GM18507 (cell line): ENCODE measurements at regions not wholly inside any gene's neighbourhood (a gene's known extent, or its start where the extent isn't known, plus 50 kb on each side); places are given as distances from the start of the nearest gene placed in this dataset.
"Not testable (repeated sequence)": the region's sequence is repeated elsewhere in the genome, so short reads cannot be mapped to it uniquely, and the experiment has no call there.

Experiments
- DNase-seq: peaks from one replicate; pipeline ENCODE4 v3.0.0; 2011; ENCODE audit warnings: low read depth; ENCODE audit not compliant: insufficient read length; ENCODE audit errors: extremely low spot score
- FAIRE-seq: peaks from 2 replicates; lab custom pipeline; 2011; peaks lifted over from hg19 to GRCh38; lab: Jason Lieb, UNC

DNA sequence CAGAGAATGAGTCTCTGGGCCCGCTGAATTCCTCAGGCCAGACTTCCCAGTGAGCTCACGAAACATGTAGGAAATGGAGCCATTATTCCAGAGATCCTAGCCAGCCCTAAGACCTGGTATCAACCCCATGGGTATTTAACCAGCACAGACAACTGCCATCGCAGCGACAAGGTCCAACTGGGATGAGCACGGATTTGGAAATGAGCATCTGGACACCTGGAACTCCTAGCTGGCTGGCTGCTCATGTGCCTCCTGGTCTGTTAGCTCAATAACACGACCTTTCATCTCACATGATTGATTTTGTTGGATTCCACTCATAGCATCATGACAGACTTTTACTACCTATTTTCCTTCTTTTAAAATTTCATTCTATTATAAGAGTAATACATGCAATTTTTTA is 51.0 kb downstream of the POU3F3 start:
- no peak for DNase-seq
- FAIRE-seq = no peak

DNA sequence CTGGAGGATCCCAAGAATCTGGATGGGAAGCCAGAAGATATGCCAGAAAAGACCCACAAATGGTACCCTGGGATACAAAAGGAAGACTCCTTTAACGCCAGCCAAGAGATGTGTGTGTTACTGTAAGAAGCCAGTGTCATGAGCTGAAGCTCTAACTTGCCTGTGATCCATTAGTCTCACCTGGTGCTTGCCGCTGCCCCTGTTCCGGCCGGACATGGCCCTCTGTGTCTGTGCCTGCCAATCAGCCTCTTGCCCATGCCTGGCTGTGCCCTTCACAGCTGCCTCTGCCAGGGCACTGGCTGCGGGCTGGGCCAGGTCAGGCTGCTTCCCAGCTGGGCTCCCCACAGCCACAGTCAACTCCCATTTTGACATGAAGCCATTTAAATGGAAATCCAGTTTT is 55.4 kb downstream of the POU3F3 start:
- no peak for FAIRE-seq
- DNase-seq = no peak

DNA sequence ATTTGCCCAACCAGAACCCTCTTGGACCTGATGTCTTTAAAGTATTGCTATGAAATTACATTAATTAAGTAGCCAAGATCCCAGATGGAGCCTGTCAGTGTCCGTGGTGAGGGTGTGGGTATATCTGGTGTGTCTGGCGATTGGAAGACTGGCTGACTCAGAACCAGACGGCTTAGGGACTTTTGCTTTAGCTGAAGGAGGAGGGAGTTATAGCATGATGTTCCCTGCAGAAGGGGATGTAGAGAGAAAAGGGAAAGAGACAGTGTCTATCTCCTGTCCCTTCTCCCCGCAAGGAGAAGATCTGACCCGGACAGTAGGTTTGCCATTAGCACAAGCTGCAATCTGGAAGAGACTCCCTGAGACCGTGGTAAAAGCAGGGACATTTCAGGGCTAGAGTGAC is 60.6 kb downstream of the POU3F3 start:
- FAIRE-seq = no peak

DNA sequence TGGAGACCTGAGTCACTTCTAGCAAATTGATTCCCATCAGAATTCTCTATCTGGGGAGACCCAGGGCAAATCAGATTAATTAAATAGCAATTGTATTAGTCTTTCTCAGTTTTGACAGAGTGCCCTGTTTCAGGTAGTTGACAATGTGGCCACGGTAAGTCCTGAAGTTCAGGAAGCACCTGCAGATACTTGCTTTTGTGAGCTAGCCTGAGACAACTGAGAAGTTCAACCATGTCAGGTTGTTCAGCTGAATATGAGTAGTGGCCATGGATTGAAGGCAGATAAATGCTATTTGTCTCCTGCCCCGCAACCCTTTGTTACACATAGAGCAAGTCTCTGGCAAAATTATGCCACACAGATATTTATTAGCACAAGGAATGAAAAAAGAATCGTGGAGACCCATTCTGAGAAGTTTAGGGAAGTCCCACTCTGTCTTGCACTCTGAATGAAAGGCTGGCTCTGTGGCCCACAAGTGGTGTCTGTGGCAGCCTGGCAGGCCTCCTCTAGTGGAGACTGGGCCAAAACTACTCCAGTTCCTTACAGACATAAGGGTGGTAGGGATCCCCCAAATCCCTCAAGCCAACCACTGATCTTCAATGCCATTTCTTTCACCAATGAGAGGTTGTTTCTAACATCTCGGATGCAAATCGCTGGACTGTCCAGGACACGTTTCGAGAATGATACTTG is 61.3 kb downstream of the POU3F3 start:
- no peak for DNase-seq
- no peak for FAIRE-seq

More for the DNA sequence above, 60.6 kb downstream of the POU3F3 start:
- no peak for DNase-seq

DNA sequence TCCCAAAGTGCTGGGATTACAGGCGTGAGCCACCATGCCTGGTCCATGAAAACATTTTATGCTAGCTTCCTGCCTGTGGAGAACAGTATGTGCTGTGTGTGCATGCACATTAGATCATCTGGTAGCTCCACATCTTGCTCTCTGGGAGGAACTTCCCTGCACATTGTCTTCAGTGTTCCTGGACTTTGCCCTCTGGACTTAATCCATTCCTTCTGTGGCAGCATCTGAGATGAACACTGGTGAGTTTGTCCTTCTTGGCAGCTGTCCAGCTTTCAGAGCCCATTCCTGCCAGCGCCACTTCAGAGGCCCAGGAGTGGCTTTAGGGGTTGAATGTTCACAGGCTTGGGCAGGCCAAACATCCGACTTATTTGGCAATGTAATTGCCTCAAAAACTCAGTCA is 65.2 kb downstream of the POU3F3 start:
- no peak for FAIRE-seq
- no peak for DNase-seq

DNA sequence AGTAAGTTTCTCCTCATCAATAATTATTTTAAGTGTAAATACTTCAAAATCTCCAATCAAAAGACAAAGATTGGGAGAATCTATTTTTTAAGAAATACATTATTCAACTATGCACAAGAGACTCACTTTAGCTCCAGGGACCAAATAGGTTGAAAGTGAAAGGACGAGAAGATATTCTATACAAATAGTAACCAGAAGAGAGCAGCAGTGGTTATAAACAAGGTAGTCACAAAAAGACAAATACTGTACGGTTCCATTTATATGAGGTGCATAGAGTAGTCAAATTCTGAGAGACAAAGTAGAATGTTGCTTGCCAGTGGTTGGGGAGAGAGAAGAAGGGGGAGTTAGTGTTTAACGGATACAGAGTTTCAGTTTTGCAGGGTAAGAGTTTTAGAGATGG is 69.8 kb downstream of the POU3F3 start:
- FAIRE-seq (peak; percentile 31), DNase-seq (no peak)

DNA sequence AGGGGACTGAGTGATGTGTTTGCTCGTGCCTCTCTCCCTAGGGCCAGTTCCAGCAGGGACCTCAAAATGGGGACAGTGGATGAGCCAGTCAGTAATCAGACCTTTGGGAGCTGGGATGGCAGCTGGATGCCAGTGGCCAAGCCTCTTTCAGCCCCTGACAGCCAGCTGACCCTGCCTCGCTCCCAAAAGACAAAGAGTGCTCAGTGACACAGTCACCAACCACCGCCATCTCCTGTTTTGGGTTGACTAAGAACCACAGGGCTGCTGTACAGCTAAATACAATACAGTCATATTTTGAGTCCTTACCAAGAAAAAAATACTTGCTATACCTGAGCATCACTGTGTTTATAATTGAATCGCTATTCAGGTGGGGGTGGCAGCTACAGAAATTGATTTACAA is 75.7 kb downstream of the POU3F3 start:
- no peak for DNase-seq
- no peak for FAIRE-seq

DNA sequence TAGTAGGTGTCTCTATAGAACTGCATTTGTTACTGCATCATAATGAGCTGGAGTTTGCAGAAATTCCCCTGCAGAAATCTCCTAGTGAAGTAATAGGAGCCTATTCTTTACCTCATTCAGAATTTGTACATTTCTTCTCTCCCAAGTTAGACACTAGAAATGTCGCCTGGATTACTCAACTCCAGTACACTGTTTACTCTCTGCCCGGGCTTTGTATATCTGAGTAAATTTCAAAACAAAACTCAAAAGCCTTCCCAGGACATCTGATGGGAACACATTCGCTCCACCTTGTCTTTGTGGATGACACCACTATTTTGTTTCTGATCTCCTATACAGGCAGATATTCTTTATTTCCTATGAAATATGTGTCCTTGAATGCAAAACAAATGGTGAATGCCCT is 76.8 kb downstream of the POU3F3 start:
- no peak for DNase-seq
- no peak for FAIRE-seq

DNA sequence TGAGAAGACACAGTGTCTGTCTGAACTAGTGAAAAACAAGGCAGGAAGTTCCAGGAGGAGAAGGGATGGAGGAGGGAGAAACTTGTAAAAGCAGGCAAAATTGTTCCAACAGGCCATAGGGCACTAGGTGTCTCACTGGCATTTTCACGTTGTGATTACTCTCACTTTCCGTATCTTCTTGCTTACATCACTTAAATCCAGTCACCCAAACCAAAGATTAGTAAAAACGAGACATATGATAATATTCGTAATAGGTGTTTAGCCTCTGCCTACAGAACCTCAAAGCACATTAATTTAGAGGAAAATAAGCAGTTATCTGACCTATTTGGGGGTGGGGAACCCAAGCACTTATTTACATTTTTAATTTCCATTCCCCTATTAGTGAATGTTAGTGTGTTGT is 78.3 kb downstream of the POU3F3 start:
- DNase-seq (no peak), FAIRE-seq (peak; percentile 15)

DNA sequence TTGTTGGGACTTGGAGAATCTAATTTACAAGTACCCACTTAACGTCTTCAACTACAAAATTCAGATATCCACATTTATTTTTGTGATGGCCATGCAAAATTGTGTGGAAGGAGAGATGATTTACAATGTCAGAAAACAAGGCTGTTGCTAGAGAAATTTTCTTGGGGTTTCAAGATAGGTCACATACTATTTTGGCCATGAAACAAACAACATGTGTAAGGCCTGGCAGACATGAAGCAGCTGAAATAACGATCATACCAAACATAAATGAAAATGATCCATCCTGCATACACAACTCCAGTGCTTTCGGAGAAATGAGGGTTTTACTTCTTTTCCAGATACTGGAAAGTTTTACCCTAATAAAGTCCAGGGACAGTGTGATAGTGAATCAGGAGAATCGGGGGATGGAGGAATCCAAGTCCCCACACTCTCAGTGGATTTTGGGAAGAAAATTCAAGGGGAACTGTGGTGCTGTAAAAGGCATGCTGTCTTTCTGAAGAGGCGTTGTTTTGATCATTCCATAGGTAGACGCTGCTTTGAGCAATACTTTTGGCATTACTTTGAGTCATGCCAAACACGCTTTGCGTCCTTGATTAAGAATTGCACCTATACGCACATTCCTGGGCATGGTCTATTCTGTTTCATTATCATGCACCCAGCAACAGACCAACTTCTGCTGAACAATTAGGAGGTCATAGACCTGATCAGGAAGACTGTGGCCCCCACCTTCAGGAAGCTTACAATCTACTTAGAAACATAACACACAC is 79.4 kb downstream of the POU3F3 start:
- FAIRE-seq = no peak
- DNase-seq = no peak

DNA sequence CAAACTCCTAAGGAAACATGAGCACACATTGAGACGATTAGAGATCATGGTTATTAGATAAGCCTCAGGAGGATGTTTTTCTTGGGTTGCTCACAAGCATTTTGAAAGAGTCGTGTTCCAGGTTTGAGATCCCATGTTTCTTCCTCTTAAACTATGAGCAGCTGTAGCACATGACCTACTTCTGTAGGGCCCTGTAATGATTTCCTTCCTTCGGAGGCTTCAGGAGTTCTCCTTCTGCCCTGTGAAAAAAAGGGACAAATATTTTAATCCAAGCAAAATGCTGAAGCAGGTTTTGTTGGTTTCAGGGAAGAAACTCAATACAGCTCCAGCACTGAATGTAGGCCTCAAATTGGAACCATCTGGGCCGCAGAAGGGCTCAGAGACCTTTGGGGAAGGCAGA is 82.6 kb downstream of the POU3F3 start:
- DNase-seq (no peak), FAIRE-seq (no peak)

DNA sequence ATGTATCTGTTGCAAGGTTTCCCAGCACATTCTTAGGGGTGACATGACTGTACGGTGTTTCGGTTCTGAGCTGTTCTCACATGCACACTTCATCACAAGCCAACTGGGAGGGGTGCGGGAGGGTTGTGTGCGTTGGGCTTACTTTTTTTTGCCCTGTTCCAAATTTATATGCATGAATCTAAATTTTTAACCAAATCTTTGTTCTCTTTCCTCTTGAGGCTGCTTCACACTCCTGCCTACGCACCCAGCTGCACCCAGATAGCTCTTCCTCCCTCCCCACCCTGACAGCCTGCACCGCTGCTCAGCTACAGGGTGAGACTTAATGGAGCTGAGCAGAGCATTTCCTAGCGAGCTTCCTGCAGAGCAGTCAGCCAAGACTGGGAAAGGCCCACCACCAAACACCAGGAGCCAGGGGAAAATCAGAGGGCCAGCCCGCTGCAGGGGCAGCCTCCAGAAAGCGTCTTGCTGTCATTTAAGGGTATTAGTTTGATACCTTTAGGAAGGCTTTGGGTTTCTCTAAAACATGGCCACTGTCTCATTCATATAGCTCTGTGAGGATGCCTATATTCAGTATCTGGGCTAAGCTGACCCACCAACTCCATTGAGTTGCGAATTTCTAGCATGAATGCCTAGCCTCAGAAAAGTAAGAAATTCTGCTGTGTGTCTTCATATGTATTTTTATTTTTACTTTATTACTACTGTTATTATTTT is 84.5 kb downstream of the POU3F3 start:
- FAIRE-seq (peak; percentile 75), DNase-seq (peak; percentile 20)

DNA sequence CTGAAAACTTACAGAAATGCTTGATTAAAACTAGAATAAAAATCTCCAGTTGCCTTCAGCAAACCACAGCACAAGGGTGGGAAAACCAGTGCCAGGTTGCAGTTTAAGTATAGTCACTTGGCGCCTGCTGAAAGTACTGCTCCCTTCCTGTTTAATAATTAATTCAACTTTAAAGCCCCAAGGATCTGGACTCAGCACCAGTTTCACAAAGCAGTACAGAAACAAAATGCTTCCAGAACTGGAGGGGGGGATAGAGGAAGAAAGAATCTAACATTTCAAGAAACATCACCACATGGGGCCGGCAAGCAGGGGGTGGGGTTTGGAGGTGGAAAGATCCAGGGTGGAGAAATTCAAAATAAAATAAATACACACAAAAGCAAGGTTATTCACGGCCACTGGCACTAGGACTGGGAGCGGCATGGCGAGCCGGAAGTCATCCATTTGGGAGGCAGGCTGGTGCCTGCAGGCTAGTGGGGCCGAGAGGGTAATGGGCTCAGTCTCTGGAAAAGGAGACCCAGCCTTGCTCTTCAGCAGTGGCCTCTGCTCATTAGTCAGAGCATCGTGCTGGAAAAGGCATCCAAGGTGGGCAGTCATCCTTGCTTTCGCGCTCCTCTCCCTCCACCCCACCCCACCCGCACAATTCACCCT is 85.8 kb downstream of the POU3F3 start:
- FAIRE-seq = no peak
- no peak for DNase-seq

DNA sequence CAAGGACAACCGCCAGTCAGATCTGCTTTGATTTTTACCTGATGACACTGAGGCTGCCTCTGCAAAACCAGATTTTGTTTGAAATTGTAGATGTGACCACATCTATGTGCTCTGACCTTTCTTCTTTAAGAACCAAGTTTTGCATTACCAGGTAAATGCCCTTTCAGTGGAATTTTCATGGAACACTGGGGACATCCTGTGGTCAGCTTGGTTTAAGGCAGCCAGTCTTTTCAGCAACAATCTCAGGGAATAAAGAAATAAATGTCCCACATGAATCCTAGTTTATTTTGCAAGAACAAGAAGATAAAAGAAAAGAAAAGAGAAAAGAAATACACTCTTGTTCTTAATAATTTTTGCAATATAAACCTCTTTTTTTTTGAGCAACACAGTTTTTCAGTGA is 90.6 kb downstream of the POU3F3 start:
- FAIRE-seq = no peak

DNA sequence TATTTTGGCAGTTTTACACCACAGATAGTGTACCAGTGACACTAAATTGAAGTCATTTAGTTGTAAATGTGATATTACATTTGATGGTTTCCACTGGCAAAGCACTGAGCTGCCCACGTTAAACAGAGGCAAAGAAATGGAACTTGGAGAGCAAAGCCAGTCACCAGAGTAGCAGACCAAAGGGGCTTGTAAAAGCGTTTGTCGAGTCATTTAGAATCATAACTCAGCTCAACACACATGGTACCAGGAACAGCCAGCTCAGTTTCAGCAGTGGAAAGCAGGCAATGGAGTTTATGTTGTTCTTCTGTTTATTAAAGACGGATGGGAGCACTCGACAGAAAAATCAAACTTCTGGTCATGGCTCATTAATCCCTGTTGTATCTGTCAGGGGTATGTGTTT is 91.2 kb downstream of the POU3F3 start:
- DNase-seq (no peak), FAIRE-seq (no peak)

More for the DNA sequence above, 90.6 kb downstream of the POU3F3 start:
- no peak for DNase-seq

DNA sequence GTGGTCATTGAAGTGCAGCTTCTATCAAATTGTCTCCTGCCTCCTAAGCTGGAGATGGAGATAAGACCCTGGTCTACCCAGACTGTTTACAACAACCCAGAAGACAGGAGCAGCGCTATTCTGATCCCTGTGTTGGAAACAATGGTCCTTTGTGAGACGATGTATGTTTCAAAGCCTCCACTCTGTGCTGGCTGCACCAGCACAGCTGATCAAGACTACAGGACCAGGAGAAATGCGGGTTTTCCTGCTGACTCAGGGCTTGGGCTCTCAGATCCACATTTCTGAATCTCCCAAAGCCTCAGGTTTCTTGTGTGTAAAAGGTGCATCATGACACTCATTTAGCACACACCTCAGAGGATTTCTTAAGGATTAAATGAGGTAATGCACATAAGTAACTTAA is 92.0 kb downstream of the POU3F3 start:
- FAIRE-seq = no peak
- no peak for DNase-seq

DNA sequence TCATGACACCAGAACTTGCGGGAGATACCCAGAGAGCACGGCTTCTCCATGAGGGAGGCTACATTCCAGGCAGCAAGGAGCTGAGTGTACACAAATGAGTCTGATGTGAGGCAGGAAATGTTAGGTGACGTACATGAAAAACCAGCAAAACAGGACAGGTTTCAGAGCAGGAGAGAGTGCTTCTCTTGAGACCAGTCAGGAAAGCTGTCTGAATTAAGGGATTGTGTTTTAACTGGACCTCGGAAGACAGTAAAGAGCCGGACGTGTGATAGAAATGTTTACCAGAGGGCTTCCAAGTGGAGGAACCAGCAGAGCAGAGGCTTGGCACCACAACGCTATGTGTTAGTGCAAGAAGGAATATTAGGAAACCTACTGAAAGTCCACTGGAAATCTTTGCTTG is 90.4 kb upstream of the MRPS9 start:
- DNase-seq, FAIRE-seq: not testable (repeated sequence)

DNA sequence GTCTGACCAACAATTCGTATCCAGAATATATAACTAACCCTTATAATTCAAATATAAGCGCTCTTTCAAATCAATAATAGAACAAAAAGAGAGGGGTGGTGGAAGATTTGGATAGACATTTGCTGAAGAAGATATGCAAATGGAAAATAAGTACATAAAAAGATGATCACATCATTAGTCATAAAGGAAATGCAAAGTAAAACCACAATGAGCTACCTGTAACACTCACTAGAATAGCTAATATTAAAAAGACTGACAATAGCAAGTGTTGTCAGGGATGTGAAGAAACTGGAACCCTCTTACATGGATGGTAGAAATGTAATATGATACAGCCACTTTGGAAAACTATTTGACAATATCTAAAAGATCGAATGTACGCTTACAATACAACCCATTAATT is 84.9 kb upstream of the MRPS9 start:
- FAIRE-seq = no peak
- no peak for DNase-seq

DNA sequence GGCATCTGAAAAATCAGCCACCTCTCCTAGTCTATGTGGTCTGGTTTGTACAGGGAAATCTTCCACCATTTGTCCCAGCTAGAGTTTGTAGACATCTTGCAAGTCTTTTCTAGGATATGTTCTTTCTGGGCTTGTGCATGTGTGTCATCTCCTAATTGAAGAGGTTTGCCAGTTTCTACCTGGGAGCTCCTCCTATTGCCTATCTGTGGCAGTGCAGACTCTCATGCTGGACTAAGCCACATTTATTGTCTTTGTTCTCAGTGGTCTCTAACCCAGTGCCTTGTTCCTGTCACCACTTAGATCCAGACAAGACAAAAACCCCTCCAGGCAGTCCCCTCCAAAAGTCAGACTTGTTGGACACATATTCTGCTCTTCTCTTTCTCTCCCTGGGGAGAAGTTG is 72.0 kb upstream of the MRPS9 start:
- no peak for DNase-seq
- FAIRE-seq = no peak

DNA sequence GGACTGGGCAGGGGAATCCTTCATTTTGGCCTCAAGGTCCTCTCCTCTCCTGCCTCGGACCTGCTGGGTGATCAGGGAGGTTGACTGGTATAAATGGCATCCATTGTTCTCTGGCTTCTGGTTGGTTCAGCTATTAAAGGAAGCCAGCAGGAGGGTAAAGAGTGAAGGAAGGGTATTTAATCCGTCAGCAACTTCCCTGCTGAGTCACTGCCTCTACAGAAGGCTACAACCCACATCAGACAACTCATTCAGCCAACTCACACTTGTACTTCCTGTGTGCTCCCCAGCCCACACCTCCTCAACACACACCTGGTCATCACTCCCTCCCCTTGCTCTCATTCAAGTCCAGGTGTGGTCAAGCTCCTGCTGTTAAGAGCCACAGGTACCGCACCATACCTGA is 68.3 kb upstream of the MRPS9 start:
- FAIRE-seq (no peak), DNase-seq (no peak)
